ENCODE measurements at regions not wholly inside any gene's neighbourhood (a gene's known extent, or its start where the extent isn't known, plus 50 kb on each side); places are given as distances from the start of the nearest gene placed in this dataset.

DNA sequence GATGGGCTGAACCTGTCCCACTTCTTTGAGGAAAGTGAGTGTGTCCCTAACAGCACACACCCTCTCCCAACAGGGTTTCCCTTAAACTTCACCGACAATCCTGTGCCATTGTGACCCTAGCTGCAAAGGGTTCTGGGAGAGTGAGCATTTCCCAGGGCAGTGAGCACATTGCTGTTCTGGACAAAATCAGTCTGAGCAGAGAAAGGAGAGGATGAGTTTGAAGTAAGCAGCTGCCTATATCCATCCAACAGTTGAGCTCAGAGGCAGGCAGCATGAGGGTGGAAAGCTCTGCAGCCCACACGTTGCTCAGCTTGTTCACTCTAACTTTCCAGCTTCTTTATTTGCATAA lies 296.5 kb upstream of the MAF start:
- TF ChIP-seq EP300 (IDR thresholded peaks at IDR 0.05) (no peak), POLR2A (IDR thresholded peaks at IDR 0.05) (no peak)
- TF ChIP-seq, protein P1, sequence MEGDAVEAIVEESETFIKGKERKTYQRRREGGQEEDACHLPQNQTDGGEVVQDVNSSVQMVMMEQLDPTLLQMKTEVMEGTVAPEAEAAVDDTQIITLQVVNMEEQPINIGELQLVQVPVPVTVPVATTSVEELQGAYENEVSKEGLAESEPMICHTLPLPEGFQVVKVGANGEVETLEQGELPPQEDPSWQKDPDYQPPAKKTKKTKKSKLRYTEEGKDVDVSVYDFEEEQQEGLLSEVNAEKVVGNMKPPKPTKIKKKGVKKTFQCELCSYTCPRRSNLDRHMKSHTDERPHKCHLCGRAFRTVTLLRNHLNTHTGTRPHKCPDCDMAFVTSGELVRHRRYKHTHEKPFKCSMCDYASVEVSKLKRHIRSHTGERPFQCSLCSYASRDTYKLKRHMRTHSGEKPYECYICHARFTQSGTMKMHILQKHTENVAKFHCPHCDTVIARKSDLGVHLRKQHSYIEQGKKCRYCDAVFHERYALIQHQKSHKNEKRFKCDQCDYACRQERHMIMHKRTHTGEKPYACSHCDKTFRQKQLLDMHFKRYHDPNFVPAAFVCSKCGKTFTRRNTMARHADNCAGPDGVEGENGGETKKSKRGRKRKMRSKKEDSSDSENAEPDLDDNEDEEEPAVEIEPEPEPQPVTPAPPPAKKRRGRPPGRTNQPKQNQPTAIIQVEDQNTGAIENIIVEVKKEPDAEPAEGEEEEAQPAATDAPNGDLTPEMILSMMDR (IDR thresholded peaks at IDR 0.05) = no peak
